CD4-positive, alpha-beta T cell (primary cell): ENCODE measurements at regions not wholly inside any gene's neighbourhood (a gene's known extent, or its start where the extent isn't known, plus 50 kb on each side); places are given as distances from the start of the nearest gene placed in this dataset.
"Not testable (repeated sequence)": the region's sequence is repeated elsewhere in the genome, so short reads cannot be mapped to it uniquely, and the experiment has no call there.

ENCODE experiments used
- ATAC-seq: fragments of 200-7000 bp; cut with Tn5 transposase; one replicate; pipeline ENCODE4 v1.10.0; 2022; ENCODE audit warnings: mild to moderate bottlenecking; ENCODE audit not compliant: poor library complexity
- CTCF ChIA-PET: fragments of 350-600 bp; sonication (Branson Sonifier 250); formaldehyde crosslinking; loops from one replicate; lab custom pipeline; 2021; ENCODE audit warnings: antibody characterized with exemption, inconsistent platforms; lab: Charles Lee
- POLR2A ChIA-PET: fragments of 350-600 bp; sonication (Branson Sonifier 250); formaldehyde crosslinking; loops from one replicate; lab custom pipeline; 2021; ENCODE audit warnings: antibody characterized with exemption, inconsistent platforms; lab: Charles Lee
- DNase-seq, 14 experiments: peaks; one replicate each; pipeline ENCODE4 v3.0.0-alpha.2; 2013 to 2020; ENCODE audit warnings: mixed read lengths in 2 of 14
- H3K27ac ChIP-seq, 2 donors: one replicate each; pipeline versions ENCODE4 v1.5.1 to v1.7.0; 2013; ENCODE audit warnings: low read length in 2 of 2, low read depth in 1 of 2, mild to moderate bottlenecking in 1 of 2
- H3K27me3 ChIP-seq, 2 experiments: 1 replicate in 1 of 2; 2 replicates in 1 of 2; pipeline versions ENCODE4 v1.6.1 to v1.7.0; 2013; ENCODE audit warnings: low read length in 2 of 2, control low read depth in 1 of 2, mild to moderate bottlenecking in 1 of 2, moderate library complexity in 1 of 2; ENCODE audit not compliant: insufficient read depth in 2 of 2, control insufficient read depth in 1 of 2
- H3K36me3 ChIP-seq: one replicate; pipeline ENCODE4 v1.6.1; 2013; ENCODE audit warnings: low read length, control low read depth; ENCODE audit not compliant: insufficient read depth
- H3K4me1 ChIP-seq: one replicate; pipeline ENCODE4 v1.6.1; 2013; ENCODE audit warnings: low read length, control low read depth; ENCODE audit not compliant: insufficient read depth
- H3K4me3 ChIP-seq: one replicate; pipeline ENCODE4 v1.5.1; 2013; ENCODE audit warnings: mild to moderate bottlenecking, low read length, moderate library complexity
- H3K9me3 ChIP-seq, 2 experiments: 1 replicate in 1 of 2; 2 replicates in 1 of 2; pipeline versions ENCODE4 v1.6.1 to v1.7.0; 2013; ENCODE audit warnings: low read length in 2 of 2, mild to moderate bottlenecking in 2 of 2, control low read depth in 1 of 2, moderate library complexity in 1 of 2; ENCODE audit not compliant: control insufficient read depth in 1 of 2, insufficient read depth in 1 of 2
- H3K27ac Mint-ChIP-seq: one replicate; pipeline ENCODE4 v1.8.0; 2020; ENCODE audit warnings: mixed read lengths
- H3K27me3 Mint-ChIP-seq: one replicate; pipeline ENCODE4 v1.8.0; 2021; ENCODE audit warnings: mixed read lengths
- H3K36me3 Mint-ChIP-seq: one replicate; pipeline ENCODE4 v1.8.0; 2021; ENCODE audit warnings: low read depth, mixed read lengths
- H3K4me1 Mint-ChIP-seq: one replicate; pipeline ENCODE4 v1.8.0; 2021; ENCODE audit warnings: low read depth, mixed read lengths
- H3K4me3 Mint-ChIP-seq: one replicate; pipeline ENCODE4 v1.8.0; 2020; ENCODE audit warnings: mild to moderate bottlenecking, mixed read lengths
- H3K9me3 Mint-ChIP-seq: one replicate; pipeline ENCODE4 v1.8.0; 2020; ENCODE audit warnings: mixed read lengths
- intact Hi-C, 2 experiments: fragments of 100-400 bp; cut with DNase I in 1 of 2; cut with micrococcal nuclease in 1 of 2; formaldehyde crosslinking; loops; one replicate each; pipeline versions ENCODE4 v1.15.1 to v1.9.0; 2023 to 2025; cut with DNase I, micrococcal nuclease
- TF ChIP-seq, protein P1 (sequence below): fragments of 200-600 bp; IDR thresholded peaks from one replicate; pipeline ENCODE4 v1.8.0; 2022; ENCODE audit warnings: antibody characterized with exemption, mild to moderate bottlenecking

DNA sequence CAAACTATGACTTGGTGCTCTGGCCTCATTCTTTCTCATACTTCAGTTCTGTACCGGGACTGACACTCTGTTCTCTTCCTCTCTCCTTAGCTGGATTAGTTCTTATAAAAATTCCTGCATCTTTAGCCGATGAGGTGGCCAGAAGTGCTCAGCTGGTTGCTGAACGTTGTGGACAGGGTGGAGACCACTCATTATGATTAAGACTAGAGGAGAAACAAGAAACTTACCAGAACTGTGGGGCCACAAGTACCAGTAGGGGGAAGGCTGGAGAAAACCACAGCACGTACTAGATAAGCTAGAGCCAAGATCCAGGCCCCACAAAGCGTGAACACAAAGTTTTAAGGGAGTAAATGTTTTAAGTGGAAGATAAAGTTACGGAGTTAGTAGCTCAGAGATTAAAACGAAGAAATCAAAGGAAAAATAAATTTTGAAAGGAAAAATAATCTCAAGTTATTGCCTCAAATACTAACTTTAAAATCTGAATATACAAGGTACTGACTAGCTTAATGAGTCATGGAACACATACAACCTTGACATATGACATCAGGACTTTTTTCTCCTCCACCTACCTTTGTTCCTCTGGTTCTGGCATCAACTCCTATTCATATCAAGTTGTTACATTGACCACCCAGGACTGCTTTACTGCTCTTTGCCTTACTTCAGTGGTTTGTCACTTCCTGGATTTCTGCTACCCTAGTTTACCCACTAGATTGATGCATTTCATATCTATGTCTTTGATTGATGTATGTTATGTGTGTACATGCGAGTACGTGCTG lies 469.0 kb downstream of the TFEC start:
- ChIA-PET CTCF (no interaction called here), POLR2A (no interaction called here)
- no peaks in the 10 kb centered on the region for H3K36me3 Mint-ChIP-seq
- no peak for DNase-seq
- Histone ChIP-seq H3K9me3 (no peaks in the 10 kb centered on the region), H3K27me3 (no peaks in the 10 kb centered on the region), H3K4me1 (no peaks in the 10 kb centered on the region), H3K27ac (no peak overlapping the region), H3K4me3 (no peak overlapping the region), H3K36me3 (no peaks in the 10 kb centered on the region)
- H3K4me1 Mint-ChIP-seq = no peaks in the 10 kb centered on the region
- H3K27ac Mint-ChIP-seq = no peak overlapping the region
- H3K4me3 Mint-ChIP-seq = no peak overlapping the region
- TF ChIP-seq, protein P1, sequence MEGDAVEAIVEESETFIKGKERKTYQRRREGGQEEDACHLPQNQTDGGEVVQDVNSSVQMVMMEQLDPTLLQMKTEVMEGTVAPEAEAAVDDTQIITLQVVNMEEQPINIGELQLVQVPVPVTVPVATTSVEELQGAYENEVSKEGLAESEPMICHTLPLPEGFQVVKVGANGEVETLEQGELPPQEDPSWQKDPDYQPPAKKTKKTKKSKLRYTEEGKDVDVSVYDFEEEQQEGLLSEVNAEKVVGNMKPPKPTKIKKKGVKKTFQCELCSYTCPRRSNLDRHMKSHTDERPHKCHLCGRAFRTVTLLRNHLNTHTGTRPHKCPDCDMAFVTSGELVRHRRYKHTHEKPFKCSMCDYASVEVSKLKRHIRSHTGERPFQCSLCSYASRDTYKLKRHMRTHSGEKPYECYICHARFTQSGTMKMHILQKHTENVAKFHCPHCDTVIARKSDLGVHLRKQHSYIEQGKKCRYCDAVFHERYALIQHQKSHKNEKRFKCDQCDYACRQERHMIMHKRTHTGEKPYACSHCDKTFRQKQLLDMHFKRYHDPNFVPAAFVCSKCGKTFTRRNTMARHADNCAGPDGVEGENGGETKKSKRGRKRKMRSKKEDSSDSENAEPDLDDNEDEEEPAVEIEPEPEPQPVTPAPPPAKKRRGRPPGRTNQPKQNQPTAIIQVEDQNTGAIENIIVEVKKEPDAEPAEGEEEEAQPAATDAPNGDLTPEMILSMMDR = no peak
- no peaks in the 10 kb centered on the region for H3K9me3 Mint-ChIP-seq
- intact Hi-C loops = no loop called here
- no peak for ATAC-seq
- H3K27me3 Mint-ChIP-seq = no peaks in the 10 kb centered on the region

DNA sequence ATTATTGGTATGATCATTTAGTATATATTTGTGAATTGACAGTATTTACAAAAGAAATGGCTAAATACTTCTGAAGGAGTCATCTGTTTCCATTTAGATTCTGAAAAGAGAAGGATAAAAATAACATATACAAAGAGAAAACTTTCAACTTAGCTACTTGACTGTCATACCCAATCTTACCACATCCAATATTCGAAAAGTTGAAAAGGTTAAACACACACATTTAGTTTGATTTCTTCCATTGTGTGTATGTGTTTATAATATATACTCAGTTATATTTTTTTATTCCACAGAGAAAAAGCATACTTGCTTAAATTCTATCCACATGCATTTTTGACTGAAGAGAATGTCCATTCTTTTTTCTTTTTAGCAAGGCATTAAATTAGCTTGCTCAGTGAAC lies 470.7 kb downstream of the TFEC start:
- intact Hi-C loops = no loop called here
- Mint-ChIP-seq H3K9me3 (no peaks in the 10 kb centered on the region), H3K4me3 (no peak overlapping the region), H3K27me3 (no peaks in the 10 kb centered on the region), H3K36me3 (no peaks in the 10 kb centered on the region), H3K27ac (no peak overlapping the region), H3K4me1 (no peaks in the 10 kb centered on the region)
- H3K36me3 ChIP-seq = no peaks in the 10 kb centered on the region
- no peaks in the 10 kb centered on the region for H3K4me1 ChIP-seq
- H3K4me3 ChIP-seq = no peak overlapping the region
- ATAC-seq (no peak), DNase-seq (no peak)
- CTCF ChIA-PET = no interaction called here
- TF ChIP-seq, protein P1 = no peak
- POLR2A ChIA-PET = no interaction called here
- no peaks in the 10 kb centered on the region for H3K9me3 ChIP-seq
- H3K27ac ChIP-seq = no peak overlapping the region
- H3K27me3 ChIP-seq = no peaks in the 10 kb centered on the region

DNA sequence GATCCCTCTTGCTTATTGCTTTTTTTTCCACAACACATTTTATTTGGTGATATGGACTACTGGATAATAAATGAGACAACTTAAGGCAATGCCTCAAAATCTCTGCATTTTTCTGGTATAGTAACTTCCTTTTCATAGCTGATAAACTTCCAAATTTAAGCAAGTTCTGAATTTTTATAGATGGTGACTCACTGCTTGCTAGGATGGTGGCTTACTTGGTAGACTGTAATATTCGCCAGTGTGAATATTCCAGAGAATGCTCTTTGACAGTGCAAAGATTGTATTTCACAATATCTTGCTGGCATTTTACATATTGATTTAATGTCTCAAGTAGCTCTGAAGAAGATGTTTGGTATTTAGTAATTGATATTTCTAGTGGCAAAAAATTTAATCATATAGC lies 472.4 kb downstream of the TFEC start:
- TF ChIP-seq, protein P1 = no peak
- no peaks in the 10 kb centered on the region for H3K36me3 ChIP-seq
- no peak overlapping the region for H3K4me3 ChIP-seq
- Mint-ChIP-seq H3K36me3 (no peaks in the 10 kb centered on the region), H3K9me3 (no peaks in the 10 kb centered on the region), H3K27me3 (no peaks in the 10 kb centered on the region), H3K27ac (no peak overlapping the region), H3K4me3 (no peak overlapping the region), H3K4me1 (no peaks in the 10 kb centered on the region)
- H3K27ac ChIP-seq = no peak overlapping the region
- ChIA-PET POLR2A (no interaction called here), CTCF (no interaction called here)
- intact Hi-C loops = no loop called here
- DNase-seq = no peak
- ATAC-seq = no peak
- H3K27me3 ChIP-seq = no peaks in the 10 kb centered on the region
- no peaks in the 10 kb centered on the region for H3K9me3 ChIP-seq
- no peaks in the 10 kb centered on the region for H3K4me1 ChIP-seq

DNA sequence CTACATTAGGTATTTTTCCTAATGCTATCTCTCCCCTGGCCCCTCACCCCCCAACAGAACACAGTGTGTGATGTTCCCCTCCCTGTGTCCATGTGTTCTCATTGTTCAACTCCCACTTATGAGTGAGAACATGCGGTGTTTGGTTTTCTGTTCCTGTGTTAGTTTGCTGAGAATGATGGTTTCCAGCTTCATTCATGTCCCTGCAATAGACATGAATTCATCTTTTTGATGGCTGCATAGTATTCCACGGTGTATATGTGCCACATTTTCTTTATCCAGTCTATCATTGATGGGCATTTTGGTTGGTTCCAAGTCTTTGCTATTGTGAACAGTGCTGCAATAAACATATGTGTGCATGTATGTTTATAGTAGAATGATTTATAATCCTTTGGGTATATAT lies 473.3 kb downstream of the TFEC start:
- H3K27me3 ChIP-seq, ATAC-seq, DNase-seq, H3K4me1 Mint-ChIP-seq, H3K9me3 ChIP-seq, H3K9me3 Mint-ChIP-seq, H3K27me3 Mint-ChIP-seq, CTCF ChIA-PET, H3K27ac Mint-ChIP-seq, H3K4me1 ChIP-seq, H3K36me3 ChIP-seq, H3K4me3 Mint-ChIP-seq, H3K27ac ChIP-seq, H3K36me3 Mint-ChIP-seq, H3K4me3 ChIP-seq, intact Hi-C loops, POLR2A ChIA-PET: not testable (repeated sequence)
